ENCODE measurements at regions not wholly inside any gene's neighbourhood (a gene's known extent, or its start where the extent isn't known, plus 50 kb on each side); places are given as distances from the start of the nearest gene placed in this dataset.

- TF ChIP-seq TAF1 (IDR thresholded peaks at IDR 0.05; ENCODE audit: low read depth, low read length) (no peak), POLR2AphosphoS5 (IDR thresholded peaks at IDR 0.05; ENCODE audit: low read depth, low read length) (no peak), POLR2A (IDR thresholded peaks at IDR 0.05; ENCODE audit: low read depth, low read length) (no peak)
These were observed 133.7 kb downstream of the BRMS1L start for GRCh38 chr14:35959835-35960234.
